HG03439 (cell line): ENCODE measurements at regions not wholly inside any gene's neighbourhood (a gene's known extent, or its start where the extent isn't known, plus 50 kb on each side); places are given as distances from the start of the nearest gene placed in this dataset.

Experiments used
- ATAC-seq: cut with Tn5 transposase; IDR thresholded peaks from one replicate; pipeline ENCODE4 v1.9.1; 2021; ENCODE audit warnings: mild to moderate bottlenecking, moderate library complexity; ENCODE audit not compliant: unreplicated experiment

DNA sequence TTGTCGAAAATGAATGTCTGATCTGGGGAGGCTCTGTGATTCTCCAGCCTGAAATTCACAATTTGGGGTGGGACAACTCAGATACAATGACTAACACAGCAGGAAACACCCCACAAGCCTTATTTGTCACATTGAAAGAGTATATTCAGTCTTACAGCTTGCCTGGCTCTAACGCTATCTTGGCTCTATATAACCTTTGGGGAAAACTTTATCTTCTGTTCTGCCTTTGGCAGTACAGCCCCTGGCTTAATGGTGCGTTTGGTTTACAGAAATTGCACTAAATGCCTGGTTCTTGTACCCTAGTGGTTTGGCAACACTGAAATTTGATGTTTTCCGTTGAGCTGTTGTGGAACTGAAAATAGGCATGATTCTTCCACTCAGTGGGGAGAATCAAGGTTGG is 178.1 kb upstream of the VEGFC start:
- ATAC-seq = no peak

DNA sequence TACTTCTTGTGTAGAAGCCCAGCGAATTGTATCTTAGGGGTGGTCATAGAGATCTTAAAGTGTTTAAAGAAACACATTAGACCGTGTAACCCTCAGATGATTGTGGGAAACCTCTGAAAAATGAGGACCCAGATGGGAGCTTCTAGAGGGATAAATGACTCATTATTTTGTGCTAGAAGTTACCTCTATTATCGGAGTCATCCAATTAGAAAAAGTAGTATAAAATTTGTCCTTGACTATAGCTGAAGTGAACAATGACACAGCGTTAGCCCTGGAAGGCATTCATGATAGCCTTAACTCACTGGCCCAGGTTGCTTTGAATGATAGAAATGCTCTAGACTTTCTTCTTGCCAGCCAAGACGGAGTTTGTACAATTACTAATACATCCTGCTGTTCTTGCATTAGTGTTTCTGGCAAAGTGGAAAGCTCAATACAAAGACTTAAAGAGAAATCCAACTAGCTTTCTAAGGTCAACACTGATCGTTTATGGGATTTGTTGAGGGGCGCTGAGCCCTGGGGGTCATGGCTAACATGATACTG is 178.9 kb upstream of the VEGFC start:
- ATAC-seq = no peak

DNA sequence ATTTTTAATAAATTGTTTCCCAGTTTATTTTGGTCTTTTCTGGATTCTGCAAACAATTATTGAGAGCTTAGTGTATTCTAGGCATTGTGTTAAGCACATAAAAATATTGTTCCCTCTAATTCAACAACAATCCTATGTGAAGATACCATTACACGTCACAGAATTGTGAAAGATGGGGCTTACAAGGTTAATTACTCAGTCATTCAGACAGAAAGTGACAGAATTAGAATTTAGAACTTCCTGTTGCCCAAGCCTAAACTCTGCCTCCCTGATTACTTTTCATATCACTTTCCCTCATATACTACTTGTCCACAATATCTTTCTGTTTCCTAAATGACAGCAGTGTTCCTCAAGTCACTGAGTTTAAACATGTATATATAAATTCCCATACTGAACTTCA is 186.7 kb upstream of the VEGFC start:
- ATAC-seq = no peak

DNA sequence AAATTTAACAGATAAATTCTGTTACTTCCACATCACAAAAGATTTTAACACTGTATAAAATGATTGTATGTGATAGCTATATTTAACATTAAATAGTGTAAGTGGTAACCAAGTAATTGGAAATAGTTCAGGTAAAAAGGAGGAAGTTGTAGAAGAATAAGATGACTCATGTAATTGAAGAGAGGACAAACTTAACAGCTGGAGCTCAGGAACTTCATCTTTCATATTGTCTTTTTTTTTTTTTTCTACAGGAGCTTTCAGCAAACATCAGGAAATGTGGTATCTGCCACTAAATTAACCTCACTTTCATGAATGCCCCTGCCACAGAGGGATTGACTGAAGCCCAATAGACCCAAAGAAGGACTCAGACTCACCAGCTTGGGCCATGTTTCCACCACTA is 188.4 kb upstream of the VEGFC start:
- no peak for ATAC-seq

DNA sequence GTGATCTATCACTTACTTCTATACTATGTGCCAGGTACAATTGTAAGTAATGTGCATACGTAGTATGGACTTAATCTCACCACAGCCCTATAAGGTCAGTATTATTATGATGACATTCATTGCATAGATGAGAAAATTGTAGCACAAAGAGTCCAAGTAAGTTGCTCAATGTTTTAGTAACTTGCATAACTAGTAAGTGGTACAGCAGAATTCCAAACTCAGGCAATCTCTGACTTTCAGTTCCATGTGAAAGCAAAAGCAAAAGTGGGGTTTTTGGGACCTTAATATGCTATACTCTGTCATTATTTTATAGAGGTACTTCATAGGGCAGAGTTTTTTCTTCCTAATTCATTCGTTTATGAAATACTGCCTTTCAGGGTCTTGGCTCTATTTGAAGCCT is 188.8 kb upstream of the VEGFC start:
- no peak for ATAC-seq

DNA sequence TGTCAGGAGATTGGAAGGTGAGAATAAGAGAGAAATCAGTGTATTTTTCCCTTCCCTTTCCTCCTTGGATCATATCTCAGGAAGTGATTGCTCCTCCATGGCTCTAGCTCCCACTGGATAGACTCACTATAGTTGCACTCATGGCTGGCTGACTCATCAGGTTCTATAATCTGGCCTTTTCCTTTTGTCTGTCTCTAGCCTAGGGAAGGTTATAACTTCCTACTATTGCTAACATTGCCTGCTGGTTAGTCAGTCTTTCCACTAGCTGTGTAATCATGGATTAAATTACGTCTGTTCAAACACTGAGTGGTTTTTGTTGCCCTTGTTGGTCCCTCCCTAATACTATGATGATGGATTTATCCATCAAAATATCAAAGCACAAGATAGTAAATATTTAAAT is 195.5 kb upstream of the VEGFC start:
- no peak for ATAC-seq

DNA sequence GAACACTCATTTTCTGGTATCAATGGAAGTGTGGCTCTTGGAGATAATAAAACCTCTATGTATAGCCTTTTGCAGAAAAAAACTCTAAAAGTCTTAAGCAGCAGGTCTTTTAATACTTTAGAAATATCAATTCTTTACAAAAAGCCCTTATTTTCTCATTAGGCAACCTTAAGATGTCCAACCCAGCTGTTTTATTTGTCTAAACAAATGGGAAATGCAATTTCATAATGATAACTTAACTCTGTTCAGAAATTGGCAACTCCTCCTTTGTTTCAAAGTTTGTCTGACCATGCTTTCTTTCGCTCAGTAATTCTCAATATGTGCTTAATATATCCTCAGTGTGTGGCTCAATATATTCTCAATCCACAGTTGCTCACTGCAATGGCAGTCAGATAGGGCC is 196.5 kb upstream of the VEGFC start:
- no peak for ATAC-seq

DNA sequence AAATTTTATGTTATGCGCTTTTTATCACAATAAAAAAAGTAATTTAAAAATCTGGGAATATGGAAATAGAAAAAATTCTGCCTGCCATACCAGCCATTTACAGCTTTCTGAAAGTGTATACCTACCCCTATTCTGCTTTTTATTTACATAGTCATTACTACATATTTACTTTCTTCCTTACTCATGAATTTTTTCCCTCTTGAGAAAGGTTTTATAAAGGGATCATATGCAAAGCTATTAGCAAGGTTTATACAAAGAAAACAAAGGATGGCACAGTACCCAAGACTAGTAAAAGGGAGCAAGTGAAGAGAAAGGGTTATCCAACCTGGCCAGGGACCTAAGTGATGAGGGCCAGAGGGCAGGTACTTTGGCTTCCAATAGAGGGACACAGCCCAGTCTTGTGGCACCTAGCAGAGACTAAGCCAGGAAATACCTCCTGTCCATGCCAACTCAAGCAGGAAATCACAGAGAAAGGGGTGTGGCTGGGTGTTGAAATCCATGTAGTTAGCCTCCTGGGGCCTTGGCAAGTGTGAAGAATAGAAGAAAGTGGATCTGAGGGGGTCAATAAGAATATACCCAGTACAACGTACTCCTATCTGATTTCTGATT is 207.3 kb upstream of the VEGFC start:
- no peak for ATAC-seq

DNA sequence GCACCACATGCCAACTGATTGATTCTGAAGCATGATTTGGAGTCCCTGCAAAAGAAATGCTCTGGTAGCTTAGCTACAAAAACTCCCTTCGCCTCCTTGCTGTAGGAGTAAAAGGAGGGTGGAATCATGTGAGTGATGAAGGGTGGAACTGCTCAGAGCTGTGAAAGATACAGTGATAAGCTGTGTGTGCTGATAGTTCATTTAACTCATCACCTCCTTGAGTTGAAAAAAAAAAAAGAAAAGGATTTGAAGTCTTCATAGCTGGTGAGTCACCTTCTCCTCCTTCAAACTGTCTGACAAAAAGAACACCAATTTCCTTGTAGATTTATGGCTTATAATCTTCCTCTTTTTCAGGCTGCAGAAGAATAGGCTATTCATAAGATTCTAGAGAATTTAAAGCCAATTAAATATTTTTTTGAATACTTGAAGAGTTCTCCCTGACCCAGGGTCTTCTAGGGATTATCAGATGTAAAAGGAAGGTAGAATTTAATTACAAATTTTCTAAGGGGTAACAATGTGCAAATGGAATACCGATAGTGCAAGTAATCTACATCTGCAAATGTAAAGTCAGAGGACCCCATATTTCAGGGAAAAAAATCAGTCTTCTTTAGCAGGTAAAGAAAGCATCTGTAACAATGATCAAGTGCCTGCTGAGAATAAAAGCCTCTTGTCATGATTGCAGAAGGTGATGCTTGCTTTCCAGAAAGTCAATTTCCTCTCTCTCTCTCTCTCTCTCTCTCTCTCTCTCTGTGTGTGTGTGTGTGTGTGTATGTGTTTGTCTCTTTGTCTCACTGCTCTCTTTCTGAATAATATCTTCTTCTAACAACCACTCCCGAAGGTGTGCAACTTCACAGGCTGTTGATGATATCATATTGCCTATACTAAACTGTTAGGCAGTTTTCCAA is 208.8 kb upstream of the VEGFC start:
- ATAC-seq = no peak

DNA sequence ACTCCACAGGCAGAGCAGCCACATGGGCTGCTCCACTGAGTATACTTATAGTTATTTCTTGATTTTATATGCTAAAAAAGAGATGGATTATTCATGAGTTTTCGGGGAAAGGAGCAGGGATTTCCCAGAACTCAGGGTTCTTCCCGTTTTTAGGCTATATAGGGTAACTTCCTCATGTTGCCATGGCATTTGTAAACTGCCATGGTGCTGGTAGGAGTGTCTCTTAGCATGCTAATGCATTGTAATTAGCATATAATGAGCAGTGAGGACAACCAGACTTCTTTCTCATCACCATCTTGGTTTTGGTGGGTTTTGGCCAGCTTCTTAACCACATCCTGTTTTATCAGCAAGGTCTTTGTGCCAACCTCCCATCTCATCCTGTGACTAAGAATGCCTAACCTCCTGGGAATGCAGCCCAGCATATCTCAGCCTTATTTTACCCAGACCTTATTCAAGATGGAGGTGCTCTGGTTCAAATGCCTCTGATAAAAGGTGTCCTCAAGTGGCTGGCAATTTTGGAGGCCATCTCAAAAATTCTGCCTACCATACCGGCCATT is 213.0 kb upstream of the VEGFC start:
- ATAC-seq = no peak

DNA sequence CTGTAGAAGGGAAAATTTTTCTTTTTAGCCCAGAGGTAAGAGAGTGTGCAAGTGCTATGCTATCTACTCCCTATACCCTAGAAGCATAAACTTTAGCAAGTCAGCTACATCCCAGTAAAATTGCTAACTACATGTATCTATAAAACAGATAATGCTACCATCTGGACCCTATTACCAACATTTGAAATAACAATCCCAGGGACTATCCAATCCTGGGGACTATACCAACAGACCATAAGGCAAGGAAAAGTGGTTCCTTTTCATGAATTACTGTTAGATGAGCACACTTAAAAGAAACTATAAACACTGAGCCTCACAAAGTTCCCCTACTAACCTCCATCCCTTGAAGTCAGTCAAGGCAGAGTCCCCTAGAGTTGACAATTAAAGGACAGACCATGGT is 213.6 kb upstream of the VEGFC start:
- no peak for ATAC-seq

DNA sequence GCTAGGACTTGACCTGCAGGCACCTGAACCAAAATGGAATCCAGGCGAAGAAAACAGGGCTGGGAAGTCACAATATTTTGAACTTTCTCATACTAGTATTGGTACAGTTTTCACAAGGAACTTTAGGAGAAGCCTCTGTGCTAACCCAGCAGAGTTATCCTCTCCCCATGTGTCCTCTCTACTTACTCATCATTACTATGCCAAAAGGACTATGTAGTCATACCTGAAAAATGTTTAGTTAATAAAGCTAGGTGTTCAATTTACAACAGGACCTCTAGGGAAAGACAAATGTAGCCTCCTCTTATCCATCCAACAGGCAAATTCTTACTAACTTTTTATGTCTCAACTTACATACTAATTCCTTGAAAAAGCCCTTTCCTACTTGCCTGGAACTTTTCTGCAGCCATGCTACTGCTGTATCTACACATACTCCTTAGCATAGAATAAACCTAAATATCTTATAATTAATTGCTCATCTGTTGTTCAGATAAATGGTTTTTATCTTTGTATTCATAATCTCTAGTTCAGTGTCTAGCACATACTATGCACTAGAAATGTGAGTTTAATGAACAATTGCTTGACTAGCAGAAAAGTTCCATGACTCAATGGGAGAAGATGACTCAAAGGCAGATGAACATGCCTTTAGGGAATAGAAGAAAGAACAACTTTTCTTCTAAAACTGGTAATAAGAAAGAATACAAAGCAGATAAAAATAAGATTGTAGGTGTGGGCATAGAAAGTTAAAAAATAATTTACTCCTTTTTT is 215.5 kb upstream of the VEGFC start:
- no peak for ATAC-seq

DNA sequence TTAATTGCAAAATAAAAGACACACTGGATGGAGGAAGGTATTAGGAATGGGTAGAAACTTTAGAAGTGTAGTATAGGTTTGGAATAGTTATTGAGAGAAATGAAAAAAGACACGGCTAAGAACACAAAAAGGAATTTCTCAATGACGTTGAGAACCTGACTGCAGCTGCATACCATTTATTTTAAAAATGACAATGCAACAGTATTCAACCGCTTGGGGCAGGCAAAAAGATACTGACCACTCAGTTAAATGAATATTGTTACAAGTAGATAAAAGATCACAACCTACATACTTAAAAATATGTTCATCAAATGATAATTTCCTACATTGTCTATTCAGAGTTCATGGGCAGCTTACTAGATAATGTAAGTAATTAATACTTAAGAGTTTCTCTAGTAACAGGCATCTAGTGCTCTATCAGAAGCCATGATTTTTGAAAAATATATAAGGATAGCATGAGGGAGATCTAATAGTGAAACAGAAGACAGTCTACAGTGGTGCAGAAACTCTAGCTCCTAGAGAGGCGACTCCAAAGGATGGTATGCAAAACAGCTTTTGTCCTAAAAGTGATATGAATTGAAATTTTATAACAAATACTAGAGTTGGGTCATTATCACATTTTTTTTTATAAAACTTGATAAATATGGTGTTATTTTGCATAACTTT is 216.2 kb upstream of the VEGFC start:
- ATAC-seq = no peak

DNA sequence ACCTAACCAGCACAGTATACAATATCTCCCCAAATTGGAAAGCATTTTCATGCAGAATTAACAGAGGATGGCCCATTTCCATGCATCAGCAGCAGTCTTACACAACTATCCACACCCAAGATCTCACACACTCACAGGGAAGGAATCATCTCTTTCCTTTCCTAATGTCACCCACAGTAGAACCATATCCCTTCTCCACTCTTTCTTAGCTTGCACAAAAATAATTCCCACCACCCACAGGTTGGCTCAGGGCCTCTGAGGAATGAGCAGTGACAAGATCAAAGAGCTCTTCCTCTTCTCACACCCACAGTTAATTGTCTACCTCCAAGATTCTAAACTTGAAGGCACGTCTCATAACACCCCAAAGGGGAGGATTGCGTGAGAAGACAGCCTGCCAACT is 217.7 kb upstream of the VEGFC start:
- ATAC-seq = no peak

DNA sequence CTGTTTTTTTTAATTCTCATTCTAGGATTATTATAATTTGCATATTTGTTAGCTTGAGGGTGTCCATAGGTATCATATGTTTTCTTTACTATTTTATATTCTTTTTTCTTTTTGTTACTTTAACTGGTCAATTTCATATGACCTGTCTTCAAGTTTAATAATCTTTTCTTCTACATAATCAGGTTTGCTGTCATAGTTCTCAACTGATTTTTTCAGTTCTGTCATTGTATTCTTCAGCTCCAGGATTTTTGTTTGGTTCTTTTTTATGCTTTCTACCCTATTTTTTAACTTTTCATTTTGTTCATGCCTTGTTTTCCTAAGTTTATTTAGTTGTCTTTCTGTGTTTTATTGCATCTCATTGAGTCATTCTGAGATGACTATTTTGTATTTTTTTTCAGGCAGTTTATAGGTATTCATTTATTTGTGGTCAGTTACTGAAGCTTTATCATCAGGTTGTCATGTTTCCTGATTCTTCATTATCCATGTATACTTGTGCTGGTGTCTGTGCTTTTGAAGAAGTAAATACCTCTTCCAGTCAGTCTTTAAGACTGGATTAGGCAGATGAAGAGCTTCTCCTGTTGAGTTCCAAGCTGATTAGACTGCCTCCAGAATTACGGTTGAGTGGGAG is 220.3 kb upstream of the VEGFC start:
- no peak for ATAC-seq

DNA sequence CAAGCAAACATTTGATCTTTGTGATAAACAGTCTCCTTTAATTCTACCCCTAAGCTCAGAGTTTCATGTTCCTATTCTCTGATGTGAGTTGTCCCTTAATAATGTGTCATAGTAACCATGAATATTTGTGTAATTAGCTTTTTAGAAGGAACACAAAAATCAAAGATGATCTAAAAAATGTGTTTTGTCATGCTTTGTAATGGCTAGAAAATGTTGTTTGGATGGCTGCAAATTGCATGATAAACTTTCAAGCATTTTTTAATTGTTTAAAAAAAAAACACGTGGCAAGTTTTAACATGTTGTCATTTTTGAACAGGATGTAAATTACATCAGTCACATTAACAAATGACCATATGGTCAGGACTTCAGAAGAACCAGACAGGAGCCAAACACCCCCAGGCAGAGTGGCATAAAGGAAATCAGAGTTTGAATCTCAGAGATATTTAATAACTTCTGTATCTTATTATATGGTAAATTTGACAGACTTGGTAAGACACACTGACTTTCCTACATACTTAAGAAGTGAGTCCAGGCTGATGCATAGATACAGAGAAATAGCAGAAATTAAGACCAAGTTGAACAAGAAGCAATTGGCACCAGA is 223.9 kb upstream of the VEGFC start:
- ATAC-seq = no peak

DNA sequence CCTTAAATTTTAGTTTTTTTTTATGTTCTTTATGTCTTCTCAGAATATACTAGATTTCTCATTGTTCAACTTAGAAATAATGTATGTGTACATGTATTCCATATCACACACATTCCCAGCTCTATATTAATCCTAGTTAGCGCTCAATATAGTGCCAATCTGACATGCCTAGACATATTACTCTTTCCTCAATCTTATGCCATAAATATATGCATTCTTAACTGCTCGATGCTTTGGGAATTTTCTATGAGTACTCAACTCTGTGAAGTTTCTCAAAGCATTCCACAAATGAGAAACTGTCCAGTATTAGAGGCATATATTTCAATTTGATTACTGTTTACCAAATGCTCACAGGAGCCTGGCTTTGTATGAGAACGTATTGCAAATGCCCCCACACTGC is 231.2 kb upstream of the VEGFC start:
- ATAC-seq = no peak

DNA sequence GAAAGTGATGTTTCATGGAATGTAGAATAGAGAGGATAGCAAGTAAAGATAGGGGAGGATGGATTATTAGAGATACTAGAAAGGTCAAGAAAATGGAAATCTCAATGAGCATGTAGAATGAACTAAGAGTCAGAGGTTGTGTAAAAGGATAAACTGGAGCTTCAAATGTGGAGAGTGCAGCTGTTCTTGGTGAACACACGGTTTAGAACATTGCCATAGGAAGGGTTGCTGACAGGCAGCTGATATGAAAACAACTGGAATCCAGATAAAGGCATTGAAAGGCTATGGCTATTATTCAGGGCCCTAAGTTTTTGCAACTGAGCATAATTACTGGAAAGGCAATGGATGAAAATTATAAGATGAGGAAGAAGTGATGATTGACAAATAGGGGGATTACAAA is 239.6 kb upstream of the VEGFC start:
- ATAC-seq = no peak

DNA sequence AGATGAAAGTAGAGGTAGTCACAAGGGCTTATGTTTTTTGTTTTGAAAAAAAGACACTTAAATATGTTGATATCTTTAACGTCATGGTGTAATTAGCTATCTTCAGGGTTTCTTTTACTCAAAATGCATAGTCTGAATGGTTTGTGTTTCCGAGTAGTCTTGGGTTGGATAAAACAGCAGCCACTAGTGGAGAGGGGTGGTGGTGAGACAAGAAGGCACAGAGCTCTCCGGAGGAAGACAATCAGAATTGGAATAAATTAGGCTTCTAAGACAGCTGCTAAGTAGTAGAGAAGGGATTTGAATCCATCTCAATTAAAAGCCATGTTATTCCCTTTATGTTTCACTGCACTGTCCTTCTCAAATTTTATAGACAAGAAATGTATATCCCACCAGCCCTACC is 240.4 kb upstream of the VEGFC start:
- no peak for ATAC-seq

DNA sequence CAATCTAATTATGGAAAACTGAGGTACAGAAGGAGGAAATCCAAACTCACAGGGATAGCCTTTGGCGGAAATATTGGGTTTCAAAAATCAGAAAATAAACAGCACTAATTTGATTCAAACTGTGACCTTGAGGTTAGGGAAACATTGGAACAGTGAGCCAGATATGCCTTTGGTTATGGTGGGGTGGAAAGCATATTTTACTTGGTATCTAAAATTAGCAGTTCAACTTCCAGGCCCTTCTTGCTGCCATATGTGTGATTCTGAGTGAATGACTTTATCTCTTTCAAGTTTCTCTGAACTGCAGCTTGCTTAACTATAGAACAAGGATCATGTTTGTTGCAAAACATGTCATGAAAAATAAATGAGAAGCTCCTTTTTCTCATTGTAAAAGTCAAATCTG is 240.9 kb upstream of the VEGFC start:
- ATAC-seq = no peak
